Neural crest cell (in vitro differentiated cells): ENCODE measurements at regions not wholly inside any gene's neighbourhood (a gene's known extent, or its start where the extent isn't known, plus 50 kb on each side); places are given as distances from the start of the nearest gene placed in this dataset.
"Not testable (repeated sequence)": the region's sequence is repeated elsewhere in the genome, so short reads cannot be mapped to it uniquely, and the experiment has no call there.

Experiments used
- DNase-seq: peaks from one replicate; pipeline ENCODE4 v3.0.0; 2021; ENCODE audit warnings: low read depth, mixed read lengths, low spot score
- H3K27ac Mint-ChIP-seq: one replicate; pipeline ENCODE4 v1.8.0; 2021; ENCODE audit warnings: mild to moderate bottlenecking, mixed read lengths; ENCODE audit not compliant: unreplicated experiment
- H3K27me3 Mint-ChIP-seq: 2 replicates; pipeline ENCODE4 v1.8.0; 2021; ENCODE audit warnings: low read depth, mild to moderate bottlenecking, mixed read lengths
- H3K36me3 Mint-ChIP-seq: 2 replicates; pipeline ENCODE4 v1.8.0; 2021; ENCODE audit warnings: low read depth, mild to moderate bottlenecking, mixed read lengths
- H3K4me1 Mint-ChIP-seq: 2 replicates; pipeline ENCODE4 v1.8.0; 2021; ENCODE audit warnings: mixed read lengths
- H3K4me3 Mint-ChIP-seq: one replicate; pipeline ENCODE4 v1.8.0; 2021; ENCODE audit warnings: mild to moderate bottlenecking, mixed read lengths
- H3K9me3 Mint-ChIP-seq: 2 replicates; pipeline ENCODE4 v1.8.0; 2021; ENCODE audit warnings: mixed read lengths

GRCh38 chr9:39463696-39464095 lies 108.2 kb downstream of the SPATA31A1 start:
- not testable (repeated sequence) for H3K27ac Mint-ChIP-seq, H3K4me1 Mint-ChIP-seq, H3K27me3 Mint-ChIP-seq, DNase-seq, H3K36me3 Mint-ChIP-seq, H3K9me3 Mint-ChIP-seq
- H3K4me3 Mint-ChIP-seq: peak overlapping the region; percentile 70

- H3K27ac Mint-ChIP-seq, H3K9me3 Mint-ChIP-seq, H3K27me3 Mint-ChIP-seq, H3K4me1 Mint-ChIP-seq, H3K36me3 Mint-ChIP-seq: not testable (repeated sequence)
- peak overlapping the region; percentile 96 for H3K4me3 Mint-ChIP-seq
- DNase-seq: peak; percentile 65
Observed at GRCh38 chr9:39464122-39464777, 108.8 kb downstream of the SPATA31A1 start.

- not testable (repeated sequence) for DNase-seq, H3K9me3 Mint-ChIP-seq, H3K36me3 Mint-ChIP-seq, H3K27me3 Mint-ChIP-seq, H3K27ac Mint-ChIP-seq, H3K4me1 Mint-ChIP-seq, H3K4me3 Mint-ChIP-seq
Observed at GRCh38 chr9:39474499-39474898, 119.0 kb downstream of the SPATA31A1 start.

GRCh38 chr9:39483073-39483472 lies 127.6 kb downstream of the SPATA31A1 start:
- not testable (repeated sequence) for H3K4me3 Mint-ChIP-seq, H3K4me1 Mint-ChIP-seq, H3K9me3 Mint-ChIP-seq, H3K27me3 Mint-ChIP-seq, H3K27ac Mint-ChIP-seq, H3K36me3 Mint-ChIP-seq, DNase-seq

- H3K4me3 Mint-ChIP-seq, H3K9me3 Mint-ChIP-seq, H3K4me1 Mint-ChIP-seq, H3K27me3 Mint-ChIP-seq, H3K27ac Mint-ChIP-seq, DNase-seq, H3K36me3 Mint-ChIP-seq: not testable (repeated sequence)
Observed at GRCh38 chr9:39483880-39484279, 128.4 kb downstream of the SPATA31A1 start.

GRCh38 chr9:39484292-39484691 lies 128.8 kb downstream of the SPATA31A1 start:
- H3K4me1 Mint-ChIP-seq, H3K9me3 Mint-ChIP-seq: not testable (repeated sequence)

GRCh38 chr9:39487477-39487876 lies 132.0 kb downstream of the SPATA31A1 start:
- H3K27me3 Mint-ChIP-seq, H3K4me3 Mint-ChIP-seq, H3K9me3 Mint-ChIP-seq, DNase-seq, H3K36me3 Mint-ChIP-seq, H3K4me1 Mint-ChIP-seq, H3K27ac Mint-ChIP-seq: not testable (repeated sequence)

More at GRCh38 chr9:39484292-39484691, 128.8 kb downstream of the SPATA31A1 start:
- H3K27me3 Mint-ChIP-seq, DNase-seq, H3K36me3 Mint-ChIP-seq, H3K4me3 Mint-ChIP-seq, H3K27ac Mint-ChIP-seq: not testable (repeated sequence)

- H3K36me3 Mint-ChIP-seq, H3K9me3 Mint-ChIP-seq, H3K4me3 Mint-ChIP-seq, H3K27ac Mint-ChIP-seq, H3K27me3 Mint-ChIP-seq, H3K4me1 Mint-ChIP-seq, DNase-seq: not testable (repeated sequence)
Observed at GRCh38 chr9:39496248-39496647, 140.8 kb downstream of the SPATA31A1 start.

GRCh38 chr9:39503178-39503577 lies 147.7 kb downstream of the SPATA31A1 start:
- not testable (repeated sequence) for H3K27me3 Mint-ChIP-seq, H3K4me1 Mint-ChIP-seq, H3K4me3 Mint-ChIP-seq, H3K9me3 Mint-ChIP-seq, DNase-seq, H3K27ac Mint-ChIP-seq, H3K36me3 Mint-ChIP-seq

- H3K9me3 Mint-ChIP-seq, H3K4me3 Mint-ChIP-seq: not testable (repeated sequence)
Observed at GRCh38 chr9:39527387-39528029, 172.0 kb downstream of the SPATA31A1 start.

GRCh38 chr9:39532597-39532996 lies 177.1 kb downstream of the SPATA31A1 start:
- H3K4me3 Mint-ChIP-seq, H3K36me3 Mint-ChIP-seq, DNase-seq, H3K4me1 Mint-ChIP-seq, H3K9me3 Mint-ChIP-seq, H3K27ac Mint-ChIP-seq, H3K27me3 Mint-ChIP-seq: not testable (repeated sequence)

More at GRCh38 chr9:39527387-39528029, 172.0 kb downstream of the SPATA31A1 start:
- not testable (repeated sequence) for H3K4me1 Mint-ChIP-seq, H3K27me3 Mint-ChIP-seq, H3K36me3 Mint-ChIP-seq, H3K27ac Mint-ChIP-seq, DNase-seq

GRCh38 chr9:39533001-39533762 lies 177.7 kb downstream of the SPATA31A1 start:
- not testable (repeated sequence) for H3K27ac Mint-ChIP-seq, H3K4me3 Mint-ChIP-seq, H3K4me1 Mint-ChIP-seq, H3K27me3 Mint-ChIP-seq, H3K9me3 Mint-ChIP-seq, H3K36me3 Mint-ChIP-seq, DNase-seq

GRCh38 chr9:39533763-39534548 lies 178.5 kb downstream of the SPATA31A1 start:
- not testable (repeated sequence) for H3K4me3 Mint-ChIP-seq, DNase-seq, H3K27ac Mint-ChIP-seq

More at GRCh38 chr9:39533763-39534548, 178.5 kb downstream of the SPATA31A1 start:
- H3K36me3 Mint-ChIP-seq, H3K9me3 Mint-ChIP-seq, H3K4me1 Mint-ChIP-seq, H3K27me3 Mint-ChIP-seq: not testable (repeated sequence)
